Activated T-cell treated with anti-CD3 and anti-CD28 coated beads, Interleukin-2, amount 50 U/mL, for 24 hours (primary cell): ENCODE measurements at regions not wholly inside any gene's neighbourhood (a gene's known extent, or its start where the extent isn't known, plus 50 kb on each side); places are given as distances from the start of the nearest gene placed in this dataset.
"Not testable (repeated sequence)": the region's sequence is repeated elsewhere in the genome, so short reads cannot be mapped to it uniquely, and the experiment has no call there.

Experiments
- DNase-seq: peaks from one replicate; pipeline ENCODE4 v3.0.0-alpha.2; 2020
- H3K27ac Mint-ChIP-seq: 2 replicates; pipeline ENCODE4 v1.8.0; 2020; ENCODE audit warnings: mild to moderate bottlenecking, mixed read lengths
- H3K27me3 Mint-ChIP-seq: 2 replicates; pipeline ENCODE4 v1.8.0; 2020; ENCODE audit warnings: mixed read lengths
- H3K36me3 Mint-ChIP-seq: 2 replicates; pipeline ENCODE4 v1.8.0; 2020; ENCODE audit warnings: low read depth, mixed read lengths
- H3K4me1 Mint-ChIP-seq: 2 replicates; pipeline ENCODE4 v1.8.0; 2020; ENCODE audit warnings: low read depth, mixed read lengths
- H3K4me3 Mint-ChIP-seq: 2 replicates; pipeline ENCODE4 v1.8.0; 2020; ENCODE audit warnings: mild to moderate bottlenecking, moderate library complexity, mixed read lengths
- H3K9me3 Mint-ChIP-seq: 2 replicates; pipeline ENCODE4 v1.8.0; 2020; ENCODE audit warnings: mixed read lengths

- peaks cover 4% of the 10 kb centered on the region for H3K9me3 Mint-ChIP-seq
- H3K4me3 Mint-ChIP-seq = no peak overlapping the region
These were observed 386.2 kb downstream of the IRS2 start for GRCh38 chr13:109400209-109400608.

GRCh38 chr13:109398071-109398470, 388.3 kb downstream of the IRS2 start:
- H3K27me3 Mint-ChIP-seq = peaks cover 22% of the 10 kb centered on the region
- not testable (repeated sequence) for H3K36me3 Mint-ChIP-seq, H3K4me1 Mint-ChIP-seq, DNase-seq, H3K9me3 Mint-ChIP-seq, H3K4me3 Mint-ChIP-seq, H3K27ac Mint-ChIP-seq

More at GRCh38 chr13:109400209-109400608, 386.2 kb downstream of the IRS2 start:
- no peaks in the 10 kb centered on the region for H3K36me3 Mint-ChIP-seq
- H3K27me3 Mint-ChIP-seq = peaks cover 19% of the 10 kb centered on the region
- no peak overlapping the region for H3K27ac Mint-ChIP-seq
- H3K4me1 Mint-ChIP-seq = no peaks in the 10 kb centered on the region
- no peak for DNase-seq

- Mint-ChIP-seq H3K9me3 (peaks cover 4% of the 10 kb centered on the region), H3K36me3 (no peaks in the 10 kb centered on the region), H3K4me1 (no peaks in the 10 kb centered on the region), H3K27me3 (peaks cover 22% of the 10 kb centered on the region), H3K27ac (no peak overlapping the region), H3K4me3 (no peak overlapping the region)
- no peak for DNase-seq
These were observed 389.1 kb downstream of the IRS2 start for GRCh38 chr13:109397285-109397684.

GRCh38 chr13:109396266-109396665, 390.1 kb downstream of the IRS2 start:
- H3K4me3 Mint-ChIP-seq = no peak overlapping the region
- H3K9me3 Mint-ChIP-seq = peaks cover 4% of the 10 kb centered on the region
- H3K36me3 Mint-ChIP-seq = no peaks in the 10 kb centered on the region
- no peak overlapping the region for H3K27ac Mint-ChIP-seq
- H3K27me3 Mint-ChIP-seq = peaks cover 22% of the 10 kb centered on the region
- no peaks in the 10 kb centered on the region for H3K4me1 Mint-ChIP-seq
- DNase-seq = no peak

DNA sequence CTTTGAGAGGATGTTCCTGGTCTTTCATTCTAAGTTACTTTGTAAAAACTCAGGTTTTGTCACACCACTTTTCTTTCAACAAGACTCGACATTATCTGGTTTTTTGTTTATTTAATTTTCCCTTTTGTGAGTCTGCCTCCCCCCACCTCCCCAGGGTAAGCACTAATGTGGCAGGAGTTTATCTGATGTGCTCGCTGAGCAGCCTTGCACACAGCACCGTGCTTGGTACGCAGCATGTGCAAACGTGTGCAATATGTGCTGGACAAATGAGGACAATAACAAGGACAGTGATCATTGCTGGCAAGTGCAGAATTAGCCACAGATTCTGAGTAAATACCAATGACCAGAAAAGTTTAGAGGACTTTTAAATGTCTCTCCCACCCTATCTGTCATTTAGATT, 391.4 kb downstream of the IRS2 start:
- H3K4me1 Mint-ChIP-seq = no peaks in the 10 kb centered on the region
- no peak for DNase-seq
- H3K4me3 Mint-ChIP-seq = no peak overlapping the region
- H3K27me3 Mint-ChIP-seq = peaks cover 14% of the 10 kb centered on the region
- H3K9me3 Mint-ChIP-seq = peaks cover 4% of the 10 kb centered on the region
- H3K36me3 Mint-ChIP-seq = no peaks in the 10 kb centered on the region
- no peak overlapping the region for H3K27ac Mint-ChIP-seq

- DNase-seq = no peak
- peaks cover 14% of the 10 kb centered on the region for H3K27me3 Mint-ChIP-seq
- H3K36me3 Mint-ChIP-seq = no peaks in the 10 kb centered on the region
- no peak overlapping the region for H3K4me3 Mint-ChIP-seq
- H3K4me1 Mint-ChIP-seq = no peaks in the 10 kb centered on the region
- H3K27ac Mint-ChIP-seq = no peak overlapping the region
- H3K9me3 Mint-ChIP-seq = peaks cover 4% of the 10 kb centered on the region
These were observed 391.9 kb downstream of the IRS2 start for GRCh38 chr13:109394311-109394988.

- no peaks in the 10 kb centered on the region for H3K36me3 Mint-ChIP-seq
- H3K4me3 Mint-ChIP-seq = no peak overlapping the region
- no peak for DNase-seq
- no peak overlapping the region for H3K27ac Mint-ChIP-seq
- H3K27me3 Mint-ChIP-seq = peaks cover 4% of the 10 kb centered on the region
- H3K4me1 Mint-ChIP-seq = no peaks in the 10 kb centered on the region
- no peaks in the 10 kb centered on the region for H3K9me3 Mint-ChIP-seq
These were observed 393.3 kb downstream of the IRS2 start for GRCh38 chr13:109393045-109393444.

GRCh38 chr13:109390391-109390790, 396.0 kb downstream of the IRS2 start:
- no peaks in the 10 kb centered on the region for H3K9me3 Mint-ChIP-seq
- H3K4me3 Mint-ChIP-seq = no peak overlapping the region
- no peaks in the 10 kb centered on the region for H3K4me1 Mint-ChIP-seq
- no peak overlapping the region for H3K27ac Mint-ChIP-seq
- H3K27me3 Mint-ChIP-seq = peaks cover 6% of the 10 kb centered on the region
- H3K36me3 Mint-ChIP-seq = no peaks in the 10 kb centered on the region
- DNase-seq = no peak

- no peak overlapping the region for H3K4me3 Mint-ChIP-seq
- no peaks in the 10 kb centered on the region for H3K4me1 Mint-ChIP-seq
- H3K9me3 Mint-ChIP-seq = no peaks in the 10 kb centered on the region
- H3K27me3 Mint-ChIP-seq = peaks cover 6% of the 10 kb centered on the region
- no peak for DNase-seq
- no peaks in the 10 kb centered on the region for H3K36me3 Mint-ChIP-seq
- no peak overlapping the region for H3K27ac Mint-ChIP-seq
These were observed 396.5 kb downstream of the IRS2 start for GRCh38 chr13:109389892-109390345.

DNA sequence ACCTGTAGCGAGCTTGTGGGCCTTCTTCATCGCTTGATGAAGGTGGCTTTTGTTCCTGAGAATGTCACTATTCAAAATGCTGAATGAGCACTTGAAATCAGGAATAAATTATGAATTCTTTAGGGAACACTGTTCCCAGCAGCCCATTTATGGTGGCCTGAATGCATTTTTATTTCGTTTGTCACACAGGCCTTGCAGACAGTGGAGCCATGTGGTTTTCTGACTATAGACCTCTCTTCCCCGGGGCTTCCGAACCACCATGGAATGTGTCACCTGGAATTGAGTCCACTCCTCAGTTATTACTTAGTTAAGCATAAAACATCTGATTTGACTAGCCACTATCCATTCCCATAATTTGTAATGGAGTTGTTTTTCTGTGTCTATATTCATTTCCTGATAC, 396.9 kb downstream of the IRS2 start:
- peaks cover 6% of the 10 kb centered on the region for H3K27me3 Mint-ChIP-seq
- no peaks in the 10 kb centered on the region for H3K36me3 Mint-ChIP-seq
- no peaks in the 10 kb centered on the region for H3K9me3 Mint-ChIP-seq
- no peaks in the 10 kb centered on the region for H3K4me1 Mint-ChIP-seq
- no peak overlapping the region for H3K27ac Mint-ChIP-seq
- no peak for DNase-seq
- H3K4me3 Mint-ChIP-seq = no peak overlapping the region

DNA sequence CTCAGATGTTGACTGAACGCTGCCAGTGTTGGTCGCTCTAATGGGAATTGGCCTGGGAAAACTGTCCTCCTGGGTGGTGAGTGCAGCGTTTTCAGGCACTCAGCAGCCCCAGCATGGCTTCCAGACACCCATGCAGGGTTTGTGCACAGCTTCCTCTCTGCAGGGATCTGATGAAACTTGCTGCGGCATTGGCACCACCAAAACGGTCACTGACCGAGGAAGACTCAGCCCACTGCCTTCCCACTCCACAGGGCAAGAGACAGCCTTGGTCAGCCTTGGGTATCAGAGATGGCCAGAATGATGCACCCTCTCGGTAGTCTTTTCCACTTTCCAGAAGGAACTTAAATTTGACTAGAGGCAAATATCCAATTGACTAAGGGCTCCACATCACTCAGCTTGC, 398.9 kb downstream of the IRS2 start:
- H3K36me3 Mint-ChIP-seq = no peaks in the 10 kb centered on the region
- H3K27me3 Mint-ChIP-seq = peaks cover 3% of the 10 kb centered on the region
- DNase-seq = no peak
- no peak overlapping the region for H3K4me3 Mint-ChIP-seq
- no peak overlapping the region for H3K27ac Mint-ChIP-seq
- no peaks in the 10 kb centered on the region for H3K9me3 Mint-ChIP-seq
- H3K4me1 Mint-ChIP-seq = no peaks in the 10 kb centered on the region

- Mint-ChIP-seq H3K36me3 (no peaks in the 10 kb centered on the region), H3K27me3 (peaks cover 3% of the 10 kb centered on the region), H3K27ac (no peak overlapping the region), H3K4me1 (no peaks in the 10 kb centered on the region), H3K4me3 (no peak overlapping the region), H3K9me3 (no peaks in the 10 kb centered on the region)
- no peak for DNase-seq
These were observed 401.2 kb downstream of the IRS2 start for GRCh38 chr13:109385242-109385560.

- H3K27me3 Mint-ChIP-seq = peaks cover 6% of the 10 kb centered on the region
These were observed 401.7 kb downstream of the IRS2 start for GRCh38 chr13:109384491-109385241.

DNA sequence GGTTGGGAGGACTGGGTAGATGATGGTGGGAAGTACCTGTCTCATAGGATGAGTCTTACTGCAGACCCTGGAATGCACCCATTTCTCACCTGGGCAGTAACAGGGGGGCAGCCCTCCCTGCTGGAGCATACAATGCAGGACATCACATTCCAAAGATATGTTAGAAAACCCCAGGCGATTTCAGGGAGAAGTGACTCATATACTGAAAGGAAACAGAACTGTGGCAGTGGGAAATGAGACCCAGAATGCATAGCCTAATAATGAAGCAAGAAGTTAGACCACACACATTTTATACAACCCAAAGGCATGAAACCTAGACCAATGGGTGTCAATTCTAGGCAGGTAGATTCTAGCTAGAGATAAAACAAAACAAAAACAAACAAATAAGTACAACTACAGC, 402.7 kb downstream of the IRS2 start:
- no peaks in the 10 kb centered on the region for H3K4me1 Mint-ChIP-seq

More at GRCh38 chr13:109384491-109385241, 401.7 kb downstream of the IRS2 start:
- H3K4me3 Mint-ChIP-seq = no peak overlapping the region
- H3K36me3 Mint-ChIP-seq = no peaks in the 10 kb centered on the region
- no peak for DNase-seq
- no peaks in the 10 kb centered on the region for H3K9me3 Mint-ChIP-seq
- no peaks in the 10 kb centered on the region for H3K4me1 Mint-ChIP-seq
- no peak overlapping the region for H3K27ac Mint-ChIP-seq

GRCh38 chr13:109381546-109382180, 404.7 kb downstream of the IRS2 start:
- H3K27ac Mint-ChIP-seq = no peak overlapping the region
- H3K4me3 Mint-ChIP-seq = no peak overlapping the region

More for the DNA sequence above, 402.7 kb downstream of the IRS2 start:
- DNase-seq = no peak
- H3K27ac Mint-ChIP-seq = no peak overlapping the region
- H3K36me3 Mint-ChIP-seq = no peaks in the 10 kb centered on the region
- no peaks in the 10 kb centered on the region for H3K9me3 Mint-ChIP-seq
- peaks cover 15% of the 10 kb centered on the region for H3K27me3 Mint-ChIP-seq
- no peak overlapping the region for H3K4me3 Mint-ChIP-seq

More at GRCh38 chr13:109381546-109382180, 404.7 kb downstream of the IRS2 start:
- Mint-ChIP-seq H3K9me3 (no peaks in the 10 kb centered on the region), H3K27me3 (peaks cover 15% of the 10 kb centered on the region), H3K4me1 (no peaks in the 10 kb centered on the region), H3K36me3 (no peaks in the 10 kb centered on the region)
- no peak for DNase-seq
